AG09319 (cell line): ENCODE measurements at regions not wholly inside any gene's neighbourhood (a gene's known extent, or its start where the extent isn't known, plus 50 kb on each side); places are given as distances from the start of the nearest gene placed in this dataset.
A peak's percentile ranks its signal among the peaks of the same experiment; 100 is the strongest.

Source experiments
- DNase-seq: peaks from one replicate; pipeline ENCODE4 v3.0.0-alpha.2; 2010; ENCODE audit warnings: low read depth; ENCODE audit errors: extremely low read depth
- TF ChIP-seq, protein P1 (sequence below): IDR thresholded peaks from 2 replicates; pipeline ENCODE4 v1.5.1; 2011; ENCODE audit warnings: low read depth, mild to moderate bottlenecking, inconsistent platforms, low read length, moderate library complexity

DNA sequence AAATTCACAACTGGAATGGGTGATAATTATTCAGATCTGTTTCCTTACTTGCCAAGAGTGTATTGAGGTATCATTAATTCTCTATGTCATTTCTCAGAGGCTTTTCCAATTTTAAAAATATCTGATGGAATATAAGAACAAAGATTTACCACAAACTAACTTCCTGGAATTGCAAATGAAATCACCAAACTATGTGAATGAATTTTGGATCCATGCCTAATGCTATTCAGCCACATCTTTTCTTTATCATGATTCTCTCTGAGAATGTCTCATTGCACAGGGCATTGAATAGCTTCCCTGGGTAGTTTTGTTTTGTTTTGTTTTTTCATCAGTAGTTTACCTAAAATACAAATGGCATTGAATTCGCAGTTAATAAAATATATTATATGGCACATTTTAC lies 146.9 kb upstream of the FBN2 start:
- TF ChIP-seq, protein P1, sequence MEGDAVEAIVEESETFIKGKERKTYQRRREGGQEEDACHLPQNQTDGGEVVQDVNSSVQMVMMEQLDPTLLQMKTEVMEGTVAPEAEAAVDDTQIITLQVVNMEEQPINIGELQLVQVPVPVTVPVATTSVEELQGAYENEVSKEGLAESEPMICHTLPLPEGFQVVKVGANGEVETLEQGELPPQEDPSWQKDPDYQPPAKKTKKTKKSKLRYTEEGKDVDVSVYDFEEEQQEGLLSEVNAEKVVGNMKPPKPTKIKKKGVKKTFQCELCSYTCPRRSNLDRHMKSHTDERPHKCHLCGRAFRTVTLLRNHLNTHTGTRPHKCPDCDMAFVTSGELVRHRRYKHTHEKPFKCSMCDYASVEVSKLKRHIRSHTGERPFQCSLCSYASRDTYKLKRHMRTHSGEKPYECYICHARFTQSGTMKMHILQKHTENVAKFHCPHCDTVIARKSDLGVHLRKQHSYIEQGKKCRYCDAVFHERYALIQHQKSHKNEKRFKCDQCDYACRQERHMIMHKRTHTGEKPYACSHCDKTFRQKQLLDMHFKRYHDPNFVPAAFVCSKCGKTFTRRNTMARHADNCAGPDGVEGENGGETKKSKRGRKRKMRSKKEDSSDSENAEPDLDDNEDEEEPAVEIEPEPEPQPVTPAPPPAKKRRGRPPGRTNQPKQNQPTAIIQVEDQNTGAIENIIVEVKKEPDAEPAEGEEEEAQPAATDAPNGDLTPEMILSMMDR = no peak
- DNase-seq = no peak

DNA sequence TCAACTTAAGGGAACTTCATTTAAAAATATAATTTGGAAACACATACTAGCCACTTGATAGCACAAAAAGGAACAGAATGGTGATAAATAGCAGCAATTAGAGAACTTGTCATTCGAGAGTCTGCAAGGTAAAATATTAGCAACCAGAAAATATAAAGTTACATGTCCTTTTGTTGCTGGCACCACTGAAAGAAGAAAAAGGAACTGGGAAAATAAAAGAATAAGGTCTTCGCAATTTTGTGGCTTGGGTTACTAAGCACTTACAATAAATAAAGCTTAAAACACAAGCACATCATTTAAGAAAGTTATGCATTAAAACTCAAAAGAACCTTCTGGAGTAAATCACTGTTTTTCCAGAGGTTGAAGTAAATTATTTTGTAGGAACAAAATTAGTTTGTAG lies 149.9 kb upstream of the FBN2 start:
- TF ChIP-seq, protein P1 = no peak
- no peak for DNase-seq

DNA sequence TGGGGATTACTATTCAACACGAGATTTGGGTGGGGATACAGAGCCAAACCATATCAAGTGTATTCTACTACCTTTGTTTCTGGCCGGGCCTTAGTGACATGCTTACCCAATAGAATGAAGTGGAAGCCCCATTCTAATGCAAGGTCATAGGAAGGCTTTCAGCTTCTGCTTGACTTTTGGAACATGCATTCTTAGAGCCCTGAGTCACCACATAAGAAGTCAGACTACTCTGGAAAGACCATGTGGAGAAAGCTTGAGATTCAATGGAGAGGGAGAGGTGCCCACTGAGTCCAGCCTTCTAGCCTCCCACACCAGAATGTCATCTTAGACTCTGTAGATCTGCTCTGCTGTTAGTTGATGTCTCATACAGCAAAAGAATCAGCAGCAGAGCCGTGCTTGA lies 155.7 kb upstream of the FBN2 start:
- TF ChIP-seq, protein P1 = no peak
- DNase-seq = no peak

DNA sequence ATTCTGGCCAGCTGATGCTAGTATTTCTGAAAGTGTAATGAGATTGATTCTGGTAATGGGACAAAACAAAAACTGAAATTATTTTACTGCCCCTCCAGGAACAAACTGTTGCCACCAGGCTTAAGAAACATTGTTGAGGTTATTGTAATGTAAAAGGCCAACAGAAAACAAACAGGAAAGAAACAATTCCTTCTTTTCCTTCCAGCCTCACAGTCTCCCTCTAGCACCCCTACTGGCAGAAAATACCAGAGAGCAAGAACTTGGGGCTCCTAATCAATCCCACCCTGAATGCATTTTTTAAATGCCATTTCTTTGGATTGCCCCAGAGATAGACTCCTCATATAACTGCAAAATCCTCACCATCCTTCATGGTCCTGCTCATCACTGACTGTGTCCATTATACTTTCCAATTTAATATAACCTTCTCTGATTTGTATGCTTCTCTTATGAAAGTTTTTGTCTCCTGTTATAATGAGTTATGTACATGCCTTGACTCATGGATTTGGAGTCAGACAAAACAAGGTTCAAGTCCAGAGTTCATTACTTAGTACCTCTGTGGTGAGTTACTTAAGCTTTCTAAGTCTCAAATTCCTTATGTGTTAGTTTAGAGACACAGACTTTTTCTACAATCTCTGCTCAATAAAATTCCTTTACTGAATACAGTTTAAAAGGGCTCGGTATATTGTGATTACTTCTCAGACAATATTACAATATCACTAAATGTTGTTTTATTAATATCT lies 157.9 kb upstream of the FBN2 start:
- DNase-seq = no peak
- TF ChIP-seq, protein P1 = peak; percentile 32

DNA sequence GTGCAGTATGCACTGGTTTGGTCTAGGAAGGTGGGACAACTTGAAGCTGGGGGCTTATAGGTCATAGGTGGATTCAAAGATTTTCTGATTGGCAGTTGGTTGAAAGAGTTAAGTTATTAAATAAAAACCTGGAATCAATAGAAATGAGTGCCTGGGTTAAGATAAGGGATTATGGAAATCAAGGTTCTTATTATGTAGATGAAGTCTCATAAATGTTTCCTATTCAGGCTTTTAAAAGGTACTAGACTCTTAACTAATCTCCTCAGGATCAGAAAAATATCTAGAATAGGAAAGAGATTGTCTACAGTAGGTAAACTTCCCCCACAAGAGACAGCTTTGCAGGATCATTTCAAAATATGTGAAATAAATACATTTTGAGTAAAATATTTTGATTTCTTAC lies 163.3 kb upstream of the FBN2 start:
- TF ChIP-seq, protein P1 = no peak

DNA sequence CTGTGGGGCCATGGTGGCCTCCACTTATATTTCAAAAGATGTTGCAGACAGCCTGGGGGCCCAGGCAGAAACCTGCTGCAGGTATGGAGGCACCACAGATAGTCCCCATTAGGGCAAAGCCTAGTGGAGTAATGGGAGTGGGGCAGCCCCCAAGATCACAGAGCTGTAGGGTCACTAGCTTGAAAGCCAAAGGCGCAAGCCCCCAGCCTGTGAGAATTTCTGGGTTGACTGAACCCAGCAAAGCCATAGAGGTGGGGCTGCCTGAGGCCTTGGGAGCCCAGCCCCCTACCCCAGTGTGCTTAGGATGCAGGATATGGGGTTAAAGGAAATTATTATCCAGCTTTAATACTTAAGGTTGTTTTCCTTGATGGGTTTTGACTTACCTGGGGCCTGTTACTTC lies 165.3 kb upstream of the FBN2 start:
- TF ChIP-seq, protein P1 = no peak
- no peak for DNase-seq

More for the DNA sequence above, 163.3 kb upstream of the FBN2 start:
- DNase-seq = no peak

DNA sequence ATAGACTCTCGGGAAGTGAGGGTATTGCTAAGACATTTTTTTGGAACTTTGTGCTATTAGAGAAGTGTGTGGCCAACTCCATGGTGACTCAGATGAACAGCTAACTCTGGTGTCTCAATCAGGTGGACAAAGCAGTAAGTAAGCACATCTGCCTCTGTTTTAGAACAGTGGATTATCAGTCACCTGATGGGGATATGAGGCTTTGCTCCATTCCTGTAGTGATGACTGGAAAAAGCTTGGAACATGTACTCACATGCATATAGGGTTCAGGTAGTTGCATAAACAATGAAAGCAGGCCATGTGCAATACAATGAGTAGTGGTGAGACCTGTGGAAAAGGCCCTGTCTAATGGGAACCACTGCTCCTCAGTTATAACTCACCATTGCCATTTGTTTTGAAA lies 168.2 kb upstream of the FBN2 start:
- TF ChIP-seq, protein P1 = no peak
- no peak for DNase-seq
